Stimulated activated CD8-positive, alpha-beta memory T cell treated with anti-CD3 and anti-CD28 coated beads, Interleukin-15, amount 100 ng/mL, for 1 hour (primary cell): ENCODE measurements at regions not wholly inside any gene's neighbourhood (a gene's known extent, or its start where the extent isn't known, plus 50 kb on each side); places are given as distances from the start of the nearest gene placed in this dataset.
"Not testable (repeated sequence)": the region's sequence is repeated elsewhere in the genome, so short reads cannot be mapped to it uniquely, and the experiment has no call there.

ENCODE experiments used
- DNase-seq: peaks from one replicate; pipeline ENCODE4 v3.0.0-alpha.2; 2020; ENCODE audit warnings: low read depth

- DNase-seq, result no peak
Observed at GRCh38 chr6:169101036-169101805, 152.4 kb downstream of the THBS2 start.

- DNase-seq, result no peak
Observed at GRCh38 chr6:169099411-169100202, 154.0 kb downstream of the THBS2 start.

GRCh38 chr6:169098651-169099050 lies 155.0 kb downstream of the THBS2 start:
- not testable (repeated sequence) for DNase-seq

- DNase-seq, result no peak
Observed at GRCh38 chr6:169098116-169098515, 155.5 kb downstream of the THBS2 start.

GRCh38 chr6:169097381-169097959 lies 156.2 kb downstream of the THBS2 start:
- DNase-seq, result no peak

GRCh38 chr6:169096388-169096787 lies 157.3 kb downstream of the THBS2 start:
- DNase-seq, result no peak

- no peak for DNase-seq
Observed at GRCh38 chr6:169095153-169095552, 158.5 kb downstream of the THBS2 start.

- no peak for DNase-seq
Observed at GRCh38 chr6:169094552-169094950, 159.1 kb downstream of the THBS2 start.

- no peak for DNase-seq
Observed at GRCh38 chr6:169093770-169094551, 159.7 kb downstream of the THBS2 start.

- no peak for DNase-seq
Observed at GRCh38 chr6:169093066-169093723, 160.5 kb downstream of the THBS2 start.

- DNase-seq, result no peak
Observed at GRCh38 chr6:169092375-169092774, 161.3 kb downstream of the THBS2 start.

- not testable (repeated sequence) for DNase-seq
Observed at GRCh38 chr6:169090514-169091127, 163.0 kb downstream of the THBS2 start.

GRCh38 chr6:169088762-169089161 lies 164.9 kb downstream of the THBS2 start:
- no peak for DNase-seq

GRCh38 chr6:169087443-169088041 lies 166.1 kb downstream of the THBS2 start:
- no peak for DNase-seq

- not testable (repeated sequence) for DNase-seq
Observed at GRCh38 chr6:169086616-169087015, 167.0 kb downstream of the THBS2 start.

GRCh38 chr6:169086020-169086419 lies 167.6 kb downstream of the THBS2 start:
- no peak for DNase-seq

GRCh38 chr6:169085466-169085865 lies 168.2 kb downstream of the THBS2 start:
- DNase-seq, result no peak

- DNase-seq, result not testable (repeated sequence)
Observed at GRCh38 chr6:169084557-169084956, 169.1 kb downstream of the THBS2 start.

GRCh38 chr6:169084067-169084466 lies 169.6 kb downstream of the THBS2 start:
- DNase-seq, result no peak

GRCh38 chr6:169083508-169083874 lies 170.2 kb downstream of the THBS2 start:
- no peak for DNase-seq
